ENCODE measurements at regions not wholly inside any gene's neighbourhood (a gene's known extent, or its start where the extent isn't known, plus 50 kb on each side); places are given as distances from the start of the nearest gene placed in this dataset.

GRCh38 chr20:59376109-59376841 is 75.9 kb downstream of the EDN3 start:
- no peak for FAIRE-seq
- DNase-seq (ENCODE audit: extremely low spot score, insufficient read length, low read depth): no peak

GRCh38 chr20:59376998-59377397 is 76.6 kb downstream of the EDN3 start:
- no peak for DNase-seq (ENCODE audit: extremely low spot score, insufficient read length, low read depth)
- no peak for FAIRE-seq

GRCh38 chr20:59377842-59378241 is 77.4 kb downstream of the EDN3 start:
- DNase-seq (ENCODE audit: extremely low spot score, insufficient read length, low read depth): no peak
- FAIRE-seq: no peak

- DNase-seq (ENCODE audit: extremely low spot score, insufficient read length, low read depth) (no peak), FAIRE-seq (no peak)
Measured at GRCh38 chr20:59378396-59378795, 78.0 kb downstream of the EDN3 start.

- no peak for FAIRE-seq
- no peak for DNase-seq (ENCODE audit: extremely low spot score, insufficient read length, low read depth)
Measured at GRCh38 chr20:59378966-59379365, 78.6 kb downstream of the EDN3 start.

- no peak for DNase-seq (ENCODE audit: extremely low spot score, insufficient read length, low read depth)
- no peak for FAIRE-seq
Measured at GRCh38 chr20:59381689-59382088, 81.3 kb downstream of the EDN3 start.

- FAIRE-seq: no peak
- DNase-seq (ENCODE audit: extremely low spot score, insufficient read length, low read depth): no peak
Measured at GRCh38 chr20:59382157-59382725, 81.8 kb downstream of the EDN3 start.

- FAIRE-seq (no peak), DNase-seq (ENCODE audit: extremely low spot score, insufficient read length, low read depth) (no peak)
Measured at GRCh38 chr20:59382907-59383306, 82.5 kb downstream of the EDN3 start.

- no peak for DNase-seq (ENCODE audit: extremely low spot score, insufficient read length, low read depth)
Measured at GRCh38 chr20:59385038-59385437, 84.6 kb downstream of the EDN3 start.

GRCh38 chr20:59385480-59385879 is 85.1 kb downstream of the EDN3 start:
- FAIRE-seq (no peak), DNase-seq (ENCODE audit: extremely low spot score, insufficient read length, low read depth) (no peak)

More at GRCh38 chr20:59385038-59385437, 84.6 kb downstream of the EDN3 start:
- FAIRE-seq: no peak

GRCh38 chr20:59386809-59387208 is 86.4 kb downstream of the EDN3 start:
- FAIRE-seq: no peak
- DNase-seq (ENCODE audit: extremely low spot score, insufficient read length, low read depth): no peak

GRCh38 chr20:59387891-59388290 is 87.5 kb downstream of the EDN3 start:
- no peak for DNase-seq (ENCODE audit: extremely low spot score, insufficient read length, low read depth)
- FAIRE-seq: no peak

GRCh38 chr20:59388402-59388801 is 88.0 kb downstream of the EDN3 start:
- DNase-seq (ENCODE audit: extremely low spot score, insufficient read length, low read depth): no peak
- FAIRE-seq: no peak

GRCh38 chr20:59390437-59390836 is 90.0 kb downstream of the EDN3 start:
- DNase-seq (ENCODE audit: extremely low spot score, insufficient read length, low read depth): no peak
- FAIRE-seq: no peak

GRCh38 chr20:59391975-59392374 is 91.6 kb downstream of the EDN3 start:
- DNase-seq (ENCODE audit: extremely low spot score, insufficient read length, low read depth) (no peak), FAIRE-seq (no peak)

- no peak for FAIRE-seq
Measured at GRCh38 chr20:59392736-59393135, 92.3 kb downstream of the EDN3 start.

GRCh38 chr20:59393142-59393541 is 92.7 kb downstream of the EDN3 start:
- DNase-seq (ENCODE audit: extremely low spot score, insufficient read length, low read depth) (no peak), FAIRE-seq (no peak)

More at GRCh38 chr20:59392736-59393135, 92.3 kb downstream of the EDN3 start:
- no peak for DNase-seq (ENCODE audit: extremely low spot score, insufficient read length, low read depth)

- DNase-seq (ENCODE audit: extremely low spot score, insufficient read length, low read depth) (no peak), FAIRE-seq (no peak)
Measured at GRCh38 chr20:59395729-59396128, 95.3 kb downstream of the EDN3 start.

GRCh38 chr20:59398537-59399205 is 98.3 kb downstream of the EDN3 start:
- DNase-seq (ENCODE audit: extremely low spot score, insufficient read length, low read depth) (no peak), FAIRE-seq (no peak)

GRCh38 chr20:59399426-59400099 is 99.2 kb downstream of the EDN3 start:
- DNase-seq (ENCODE audit: extremely low spot score, insufficient read length, low read depth): no peak
- no peak for FAIRE-seq

GRCh38 chr20:59400708-59401107 is 100.3 kb downstream of the EDN3 start:
- no peak for FAIRE-seq
- no peak for DNase-seq (ENCODE audit: extremely low spot score, insufficient read length, low read depth)
